GM12878 (cell line): ENCODE measurements at regions not wholly inside any gene's neighbourhood (a gene's known extent, or its start where the extent isn't known, plus 50 kb on each side); places are given as distances from the start of the nearest gene placed in this dataset.

Source experiments
- ATAC-seq: fragments of 200-7000 bp; cut with Tn5 transposase; 3 replicates; pipeline ENCODE4 v1.9.1; 2020; ENCODE audit warnings: mild to moderate bottlenecking, moderate library complexity
- BruUV-seq: library from RNA; stranded (reverse); fragments of 400-500 nt; replicated peaks from 2 replicates; lab custom pipeline; 2021; lab: Mats Ljungman, UMichigan
- CTCF ChIA-PET: fragments of 300-600 bp; sonication (Branson Sonifier 250); formaldehyde crosslinking; extraction: SDS; loops from one replicate; lab custom pipeline; 2021; ENCODE audit warnings: inconsistent platforms; lab: Yijun Ruan, JAX
- POLR2A ChIA-PET: fragments of 350-600 bp; formaldehyde crosslinking; extraction: SDS; loops from one replicate; lab custom pipeline; 2021; ENCODE audit warnings: inconsistent platforms; lab: Charles Lee
- RAD21 ChIA-PET: fragments of 300-600 bp; sonication (Branson Sonifier 250); formaldehyde crosslinking; loops from one replicate; lab custom pipeline; 2023; ENCODE audit warnings: antibody characterized with exemption; ENCODE audit not compliant: unreplicated experiment; lab: Charles Lee
- SMC1A ChIA-PET: fragments of 300-600 bp; sonication (Branson Sonifier 250); formaldehyde crosslinking; loops from one replicate; lab custom pipeline; 2023; ENCODE audit not compliant: unreplicated experiment, uncharacterized antibody; lab: Charles Lee
- DNase-seq: peaks from one replicate; pipeline ENCODE4 v3.0.0-alpha.2; 2011; ENCODE audit warnings: low read depth, low spot score
- FAIRE-seq: peaks from 3 replicates; lab custom pipeline; 2011; peaks lifted over from hg19 to GRCh38; lab: Jason Lieb, UNC
- H2AFZ ChIP-seq: 2 replicates; pipeline ENCODE4 v1.6.0; 2011; ENCODE audit warnings: low read depth, low read length, control low read depth; ENCODE audit not compliant: control insufficient read depth
- H3K27ac ChIP-seq: 2 replicates; pipeline ENCODE4 v1.5.1; 2011; ENCODE audit warnings: control low read depth; ENCODE audit not compliant: control insufficient read depth, insufficient read depth
- H3K27me3 ChIP-seq, 2 experiments: replicated peaks in 1 of 2; 2 replicates each; pipeline versions ENCODE4 v1.6.0 to v1.6.1; 2011; ENCODE audit warnings: low read length in 1 of 2; ENCODE audit not compliant: control insufficient read depth in 2 of 2, insufficient read depth in 2 of 2
- H3K36me3 ChIP-seq, 2 experiments: 2 replicates each; pipeline ENCODE4 v1.5.1; 2011; ENCODE audit warnings: low read length in 1 of 2; ENCODE audit not compliant: control insufficient read depth in 2 of 2, insufficient read depth in 2 of 2
- H3K4me1 ChIP-seq: 2 replicates; pipeline ENCODE4 v1.6.1; 2011; ENCODE audit warnings: mild to moderate bottlenecking, low read length, moderate library complexity, mixed read lengths; ENCODE audit not compliant: control insufficient read depth, insufficient read depth
- H3K4me2 ChIP-seq: 2 replicates; pipeline ENCODE4 v1.6.0; 2011; ENCODE audit warnings: control low read depth; ENCODE audit not compliant: control insufficient read depth, insufficient read depth
- H3K4me3 ChIP-seq: fragments of 200-600 bp; sonication (generic); 2 replicates; pipeline ENCODE4 v1.5.1; 2016
- H3K79me2 ChIP-seq: 2 replicates; pipeline ENCODE4 v1.6.0; 2011; ENCODE audit warnings: low read length; ENCODE audit not compliant: control insufficient read depth, insufficient read depth
- H3K9ac ChIP-seq: 2 replicates; pipeline ENCODE4 v1.8.0; 2011; ENCODE audit warnings: low read length, control low read depth, mixed read lengths; ENCODE audit not compliant: control insufficient read depth, insufficient read depth
- H3K9me3 ChIP-seq: replicated peaks from 3 replicates; pipeline ENCODE4 v1.5.1; 2011; ENCODE audit warnings: mild to moderate bottlenecking, low read length; ENCODE audit not compliant: control insufficient read depth, insufficient read depth
- H4K20me1 ChIP-seq: 2 replicates; pipeline ENCODE4 v1.6.0; 2011; ENCODE audit not compliant: control insufficient read depth, insufficient read depth
- FOXK2 ChIP-seq: fragments of 450-650 bp; IDR thresholded peaks from 2 replicates; pipeline ENCODE4 v1.6.1; 2017; ENCODE audit warnings: mild to moderate bottlenecking, moderate library complexity
- HDAC2 ChIP-seq: fragments of 200-600 bp; sonication (generic); IDR thresholded peaks from 2 replicates; pipeline ENCODE4 v1.6.1; 2017
- HDAC6 ChIP-seq: fragments of 200-600 bp; sonication (generic); IDR thresholded peaks from one replicate; pipeline ENCODE4 v1.8.0; 2017; ENCODE audit warnings: antibody characterized with exemption; ENCODE audit not compliant: unreplicated experiment
- KDM1A ChIP-seq: fragments of 200-600 bp; sonication (generic); IDR thresholded peaks from 2 replicates; pipeline ENCODE4 v1.6.1; 2016; ENCODE audit warnings: borderline replicate concordance
- MXI1 ChIP-seq: fragments of 150-350 bp; IDR thresholded peaks from 2 replicates; pipeline ENCODE4 v1.6.1; 2011; ENCODE audit warnings: low read depth, mild to moderate bottlenecking, inconsistent platforms, low read length, improper control_type of control experiment
- POLR2AphosphoS5 ChIP-seq: IDR thresholded peaks from 2 replicates; pipeline ENCODE4 v1.6.1; 2011; ENCODE audit warnings: mild to moderate bottlenecking, low read length, inconsistent platforms
- RB1 ChIP-seq: fragments of 450-650 bp; formaldehyde crosslinking; IDR thresholded peaks from 2 replicates; pipeline ENCODE4 v1.6.1; 2017; ENCODE audit warnings: mild to moderate bottlenecking, borderline replicate concordance
- SIX5 ChIP-seq: IDR thresholded peaks from 2 replicates; pipeline ENCODE4 v1.6.1; 2011; ENCODE audit warnings: mild to moderate bottlenecking, low read depth, low read length, moderate library complexity; ENCODE audit not compliant: severe bottlenecking
- SMARCA5 ChIP-seq: fragments of 450-650 bp; IDR thresholded peaks from 2 replicates; pipeline ENCODE4 v1.6.1; 2017; ENCODE audit warnings: mild to moderate bottlenecking
- SPI1 ChIP-seq: IDR thresholded peaks from 2 replicates; pipeline ENCODE4 v1.6.1; 2011; ENCODE audit warnings: low read depth, mild to moderate bottlenecking, low read length, moderate library complexity, borderline replicate concordance; ENCODE audit not compliant: insufficient read depth
- STAT1 ChIP-seq: fragments of 450-650 bp; conservative IDR thresholded peaks from 2 replicates; pipeline ENCODE4 v1.6.1; 2014; ENCODE audit warnings: antibody characterized with exemption, mild to moderate bottlenecking
- ZNF24 ChIP-seq: fragments of 450-650 bp; IDR thresholded peaks from 2 replicates; pipeline ENCODE4 v1.6.1; 2017; ENCODE audit warnings: antibody characterized with exemption, mild to moderate bottlenecking
- ZZZ3 ChIP-seq: IDR thresholded peaks from 2 replicates; pipeline ENCODE4 v1.6.1; 2011; ENCODE audit warnings: low read depth; ENCODE audit not compliant: control insufficient read depth, insufficient read length
- WGBS: methylation state at CpG from one replicate; pipeline ENCODE4 v1.1.6; 2016; ENCODE audit warnings: low lambda C conversion rate; ENCODE audit not compliant: insufficient replicate concordance, insufficient coverage; ENCODE audit errors: missing lambda C conversion rate; 5-methylcytosine and 5-hydroxymethylcytosine counted together
- in situ Hi-C: fragments of 300-500 bp; cut with MboI; formaldehyde crosslinking; loops from 9 replicates; pipeline ENCODE4 v1.14.3; 2018; ENCODE audit warnings: mixed read lengths
- intact Hi-C: fragments of 100-400 bp; cut with micrococcal nuclease; formaldehyde crosslinking; loops from one replicate; pipeline ENCODE4 v1.14.2; 2022; ENCODE audit not compliant: unreplicated experiment
- TF ChIP-seq, protein P1 (sequence below): fragments of 450-650 bp; IDR thresholded peaks from 2 replicates; pipeline ENCODE4 v1.6.1; 2018; ENCODE audit warnings: borderline replicate concordance, mild to moderate bottlenecking; ENCODE audit not compliant: partially characterized antibody
- TF ChIP-seq, protein P2 (sequence below): IDR thresholded peaks from 2 replicates; pipeline ENCODE4 v1.6.1; 2011; ENCODE audit warnings: mild to moderate bottlenecking, low read depth, low read length, moderate library complexity; ENCODE audit not compliant: insufficient replicate concordance
- TF ChIP-seq, protein P3 (sequence below): IDR thresholded peaks from 2 replicates; pipeline ENCODE4 v1.6.1; 2012; ENCODE audit warnings: low read depth, low read length, improper control_type of control experiment

DNA sequence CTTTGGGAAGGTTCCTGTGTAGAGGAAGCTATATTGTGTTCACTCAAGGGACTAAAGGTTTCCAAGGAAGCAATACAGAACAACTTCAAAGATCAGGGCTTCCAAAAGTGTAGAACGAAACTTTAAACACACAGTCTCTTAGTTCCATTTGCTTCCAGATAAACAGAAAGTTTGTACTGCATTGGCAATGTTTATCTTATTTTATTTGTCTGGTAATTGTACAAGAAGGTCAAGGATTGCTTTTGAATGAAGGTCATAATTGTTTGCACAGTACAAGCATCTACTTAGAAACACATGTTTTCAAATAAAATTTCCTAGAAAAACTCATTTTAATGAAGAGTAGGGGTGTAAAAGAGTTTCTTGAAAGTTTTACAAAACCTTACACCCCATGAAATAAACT, 712.7 kb upstream of the SGCG start:
- intact Hi-C loops, result no loop called here
- H3K36me3 ChIP-seq, result no peaks in the 10 kb centered on the region
- no peak overlapping the region for H3K27ac ChIP-seq
- H3K9ac ChIP-seq, result no peak overlapping the region
- no peaks in the 10 kb centered on the region for H3K79me2 ChIP-seq
- SMC1A ChIA-PET, result no interaction called here
- H3K4me1 ChIP-seq, result no peaks in the 10 kb centered on the region
- no peaks in the 10 kb centered on the region; the same call in 2 of the 3 replicates for H3K9me3 ChIP-seq
- TF ChIP-seq FOXK2 (no peak), SMARCA5 (no peak), SPI1 (no peak), RB1 (no peak), ZZZ3 (no peak), POLR2AphosphoS5 (no peak), SIX5 (no peak)
- BruUV-seq, result no TSS peak
- CTCF ChIA-PET, result no interaction called here
- no peaks in the 10 kb centered on the region for H4K20me1 ChIP-seq
- in situ Hi-C loops, result no loop called here
- FAIRE-seq (no peak), DNase-seq (no peak), ATAC-seq (no peak)
- RAD21 ChIA-PET, result no interaction called here
- H3K4me2 ChIP-seq, result no peak overlapping the region
- 0% methylated on average over 1 of the region's 1 CpG for WGBS
- POLR2A ChIA-PET, result no interaction called here
- no peak overlapping the region for H3K4me3 ChIP-seq
- no peak overlapping the region for H2AFZ ChIP-seq
- no peaks in the 10 kb centered on the region for H3K27me3 ChIP-seq

DNA sequence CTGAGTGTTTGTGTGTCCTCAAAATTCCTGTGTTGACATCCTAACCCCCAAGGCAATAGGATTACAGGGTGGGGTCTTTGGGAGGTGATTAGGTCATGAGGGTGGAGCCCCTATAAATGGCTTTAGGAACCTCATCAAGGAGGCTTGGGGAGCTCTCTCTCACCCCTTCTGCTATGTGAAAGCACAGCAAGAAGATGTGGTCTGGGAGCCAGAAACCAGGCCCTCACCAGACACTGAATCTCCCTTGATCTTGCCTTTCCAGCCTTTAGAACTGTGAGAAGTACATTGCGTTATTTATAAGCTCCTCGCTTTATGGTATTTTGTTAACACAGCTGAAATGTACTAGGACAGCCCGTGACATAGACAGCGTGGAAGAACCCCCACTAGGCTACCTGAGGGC, 712.0 kb upstream of the SGCG start:
- Histone ChIP-seq H3K27me3 (no peaks in the 10 kb centered on the region), H4K20me1 (no peaks in the 10 kb centered on the region), H3K27ac (no peak overlapping the region), H3K4me2 (no peak overlapping the region), H2AFZ (no peak overlapping the region), H3K9me3 (no peaks in the 10 kb centered on the region; the same call in 2 of the 3 replicates), H3K4me3 (no peak overlapping the region), H3K9ac (no peak overlapping the region), H3K4me1 (no peaks in the 10 kb centered on the region), H3K79me2 (no peaks in the 10 kb centered on the region), H3K36me3 (no peaks in the 10 kb centered on the region)
- no peak for ATAC-seq
- ChIA-PET POLR2A (no interaction called here), CTCF (interaction anchor here (0.9 kb wide), 2 partner anchors 26 to 71 kb away, joined by 3 read pairs; no protein-coding TSS in a partner anchor), RAD21 (no interaction called here), SMC1A (no interaction called here)
- in situ Hi-C loops (no loop called here), intact Hi-C loops (no loop called here)
- no peak for DNase-seq
- 50% methylated on average over 4 of the region's 4 CpGs for WGBS
- FAIRE-seq, result no peak
- BruUV-seq, result no TSS peak
- TF ChIP-seq HDAC6 (no peak), SMARCA5 (no peak), KDM1A (no peak), MXI1 (no peak), ZNF24 (no peak), HDAC2 (no peak), STAT1 (no peak)
- TF ChIP-seq, protein P1, sequence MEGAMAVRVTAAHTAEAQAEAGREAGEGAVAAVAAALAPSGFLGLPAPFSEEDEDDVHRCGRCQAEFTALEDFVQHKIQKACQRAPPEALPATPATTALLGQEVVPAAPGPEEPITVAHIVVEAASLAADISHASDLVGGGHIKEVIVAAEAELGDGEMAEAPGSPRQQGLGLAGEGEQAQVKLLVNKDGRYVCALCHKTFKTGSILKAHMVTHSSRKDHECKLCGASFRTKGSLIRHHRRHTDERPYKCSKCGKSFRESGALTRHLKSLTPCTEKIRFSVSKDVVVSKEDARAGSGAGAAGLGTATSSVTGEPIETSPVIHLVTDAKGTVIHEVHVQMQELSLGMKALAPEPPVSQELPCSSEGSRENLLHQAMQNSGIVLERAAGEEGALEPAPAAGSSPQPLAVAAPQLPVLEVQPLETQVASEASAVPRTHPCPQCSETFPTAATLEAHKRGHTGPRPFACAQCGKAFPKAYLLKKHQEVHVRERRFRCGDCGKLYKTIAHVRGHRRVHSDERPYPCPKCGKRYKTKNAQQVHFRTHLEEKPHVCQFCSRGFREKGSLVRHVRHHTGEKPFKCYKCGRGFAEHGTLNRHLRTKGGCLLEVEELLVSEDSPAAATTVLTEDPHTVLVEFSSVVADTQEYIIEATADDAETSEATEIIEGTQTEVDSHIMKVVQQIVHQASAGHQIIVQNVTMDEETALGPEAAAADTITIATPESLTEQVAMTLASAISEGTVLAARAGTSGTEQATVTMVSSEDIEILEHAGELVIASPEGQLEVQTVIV, result no peak
- TF ChIP-seq, protein P2, sequence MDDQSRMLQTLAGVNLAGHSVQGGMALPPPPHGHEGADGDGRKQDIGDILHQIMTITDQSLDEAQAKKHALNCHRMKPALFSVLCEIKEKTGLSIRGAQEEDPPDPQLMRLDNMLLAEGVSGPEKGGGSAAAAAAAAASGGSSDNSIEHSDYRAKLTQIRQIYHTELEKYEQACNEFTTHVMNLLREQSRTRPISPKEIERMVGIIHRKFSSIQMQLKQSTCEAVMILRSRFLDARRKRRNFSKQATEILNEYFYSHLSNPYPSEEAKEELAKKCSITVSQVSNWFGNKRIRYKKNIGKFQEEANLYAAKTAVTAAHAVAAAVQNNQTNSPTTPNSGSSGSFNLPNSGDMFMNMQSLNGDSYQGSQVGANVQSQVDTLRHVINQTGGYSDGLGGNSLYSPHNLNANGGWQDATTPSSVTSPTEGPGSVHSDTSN, result no peak
- TF ChIP-seq, protein P3, sequence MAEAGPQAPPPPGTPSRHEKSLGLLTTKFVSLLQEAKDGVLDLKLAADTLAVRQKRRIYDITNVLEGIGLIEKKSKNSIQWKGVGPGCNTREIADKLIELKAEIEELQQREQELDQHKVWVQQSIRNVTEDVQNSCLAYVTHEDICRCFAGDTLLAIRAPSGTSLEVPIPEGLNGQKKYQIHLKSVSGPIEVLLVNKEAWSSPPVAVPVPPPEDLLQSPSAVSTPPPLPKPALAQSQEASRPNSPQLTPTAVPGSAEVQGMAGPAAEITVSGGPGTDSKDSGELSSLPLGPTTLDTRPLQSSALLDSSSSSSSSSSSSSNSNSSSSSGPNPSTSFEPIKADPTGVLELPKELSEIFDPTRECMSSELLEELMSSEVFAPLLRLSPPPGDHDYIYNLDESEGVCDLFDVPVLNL, result no peak
